ENCODE measurements at regions not wholly inside any gene's neighbourhood (a gene's known extent, or its start where the extent isn't known, plus 50 kb on each side); places are given as distances from the start of the nearest gene placed in this dataset.

DNA sequence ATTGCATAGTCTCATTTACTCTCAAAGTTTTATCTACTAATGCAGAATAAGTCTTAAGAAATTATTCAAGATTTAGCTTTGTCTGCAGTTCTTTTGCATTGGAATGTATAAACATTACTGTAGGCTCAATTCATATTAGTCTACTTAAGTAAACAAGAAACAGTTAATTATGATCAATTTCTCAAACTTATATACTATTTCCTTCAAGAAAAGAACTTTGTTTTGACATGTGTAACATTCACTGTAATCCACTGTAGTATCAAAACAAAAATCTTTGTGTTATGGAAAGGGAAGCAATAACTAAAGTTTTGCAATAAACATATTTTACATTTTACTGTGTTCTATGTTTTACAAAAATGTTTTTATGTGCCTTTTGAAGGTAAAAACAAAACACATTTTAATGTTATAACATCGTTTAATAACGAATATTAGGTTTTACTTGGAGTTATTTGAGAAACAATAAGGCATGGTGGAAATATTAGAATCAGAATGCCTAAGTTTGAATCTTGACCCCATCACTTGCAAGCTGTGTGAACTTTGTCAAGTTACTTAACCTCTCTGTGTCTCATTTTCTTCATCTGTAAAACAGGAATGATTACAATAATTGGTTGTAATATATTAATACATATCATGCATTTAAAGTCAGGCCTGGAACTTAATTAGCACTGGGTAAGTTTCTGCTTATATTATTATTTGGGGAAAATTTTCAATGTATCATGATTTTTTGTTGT, 77.0 kb upstream of the DPH5 start (continued):
- TF ChIP-seq ESRRA (CRISPR knock-in tag; IDR thresholded peaks at IDR 0.05; ENCODE audit: low read depth): no peak
- TF ChIP-seq, protein P1, sequence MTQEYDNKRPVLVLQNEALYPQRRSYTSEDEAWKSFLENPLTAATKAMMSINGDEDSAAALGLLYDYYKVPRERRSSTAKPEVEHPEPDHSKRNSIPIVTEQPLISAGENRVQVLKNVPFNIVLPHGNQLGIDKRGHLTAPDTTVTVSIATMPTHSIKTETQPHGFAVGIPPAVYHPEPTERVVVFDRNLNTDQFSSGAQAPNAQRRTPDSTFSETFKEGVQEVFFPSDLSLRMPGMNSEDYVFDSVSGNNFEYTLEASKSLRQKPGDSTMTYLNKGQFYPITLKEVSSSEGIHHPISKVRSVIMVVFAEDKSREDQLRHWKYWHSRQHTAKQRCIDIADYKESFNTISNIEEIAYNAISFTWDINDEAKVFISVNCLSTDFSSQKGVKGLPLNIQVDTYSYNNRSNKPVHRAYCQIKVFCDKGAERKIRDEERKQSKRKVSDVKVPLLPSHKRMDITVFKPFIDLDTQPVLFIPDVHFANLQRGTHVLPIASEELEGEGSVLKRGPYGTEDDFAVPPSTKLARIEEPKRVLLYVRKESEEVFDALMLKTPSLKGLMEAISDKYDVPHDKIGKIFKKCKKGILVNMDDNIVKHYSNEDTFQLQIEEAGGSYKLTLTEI (CRISPR knock-in tag; conservative IDR thresholded peaks at IDR 0.05): no peak

DNA sequence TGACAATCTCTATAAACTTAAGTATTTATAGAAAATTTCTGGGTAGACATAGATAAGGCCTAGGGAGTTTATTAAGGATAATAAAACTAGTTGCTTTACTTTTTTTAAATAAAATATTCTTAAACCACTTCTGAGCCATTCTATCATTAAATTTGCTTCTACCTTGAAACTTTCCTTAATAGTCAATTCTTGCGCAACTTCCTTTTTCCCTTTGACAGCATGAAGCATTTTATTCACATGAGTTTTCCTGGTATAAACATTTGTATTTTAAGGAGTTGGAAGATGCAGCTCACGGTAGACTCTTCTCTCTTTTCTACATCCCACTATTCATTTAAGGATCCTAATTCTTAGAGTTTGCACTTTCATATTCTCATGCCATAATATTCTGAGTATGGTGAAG, 75.8 kb upstream of the DPH5 start:
- Histone ChIP-seq H3K36me3 (replicated peaks in 1 of 2; ENCODE audit: control insufficient read depth in 1 of 2, insufficient read depth in 2 of 2, low read length in 2 of 2) (no peaks in the 10 kb centered on the region), H3K9me3 (ENCODE audit: low read length) (no peaks in the 10 kb centered on the region), H3K79me2 (ENCODE audit: insufficient read depth, low read length) (no peaks in the 10 kb centered on the region), H3K27ac (ENCODE audit: extremely low read length, insufficient read depth, low read length) (no peak overlapping the region), H3K4me1 (ENCODE audit: insufficient read depth, low read length) (no peaks in the 10 kb centered on the region), H3K27me3 (ENCODE audit: control insufficient read depth in 1 of 2, insufficient read depth in 2 of 2, low read length in 2 of 2) (no peaks in the 10 kb centered on the region), H3K4me3 (replicated peaks in 1 of 3; ENCODE audit: insufficient read depth in 1 of 3, low read depth in 2 of 3, low read length in 3 of 3) (no peak overlapping the region), H3K4me2 (ENCODE audit: low read depth, low read length) (no peak overlapping the region), H3K9ac (ENCODE audit: insufficient read depth, low read depth, low read length) (no peak overlapping the region), H4K20me1 (ENCODE audit: insufficient read depth, low read length) (no peaks in the 10 kb centered on the region), H2AFZ (ENCODE audit: low read length) (no peak overlapping the region)
- BruUV-seq (replicated peaks): no TSS peak
- no peak for ATAC-seq
- POLR2A ChIA-PET: no interaction called here
- no peak for DNase-seq (ENCODE audit: low spot score)
- intact Hi-C loops (cut with micrococcal nuclease; ENCODE audit: unreplicated experiment) (no loop called here), in situ Hi-C loops (cut with HindIII; ENCODE audit: extremely low pct_ligation_motif_present, low pct_unique_long_range_greater_than_20kb) (no loop called here)
- FAIRE-seq: no peak
- WGBS (ENCODE audit: low lambda C conversion rate): 65% methylated on average over 2 of the region's 2 CpGs
- TF ChIP-seq CEBPB (IDR thresholded peaks at IDR 0.05; ENCODE audit: borderline replicate concordance, low read depth, low read length): peak; percentile 85
- 0 out of 2 replicates have a peak, but pooled peaks have one; percentile 16 for TF ChIP-seq CEBPG (CRISPR knock-in tag; IDR thresholded peaks at IDR 0.05)
- TF ChIP-seq, protein P2, sequence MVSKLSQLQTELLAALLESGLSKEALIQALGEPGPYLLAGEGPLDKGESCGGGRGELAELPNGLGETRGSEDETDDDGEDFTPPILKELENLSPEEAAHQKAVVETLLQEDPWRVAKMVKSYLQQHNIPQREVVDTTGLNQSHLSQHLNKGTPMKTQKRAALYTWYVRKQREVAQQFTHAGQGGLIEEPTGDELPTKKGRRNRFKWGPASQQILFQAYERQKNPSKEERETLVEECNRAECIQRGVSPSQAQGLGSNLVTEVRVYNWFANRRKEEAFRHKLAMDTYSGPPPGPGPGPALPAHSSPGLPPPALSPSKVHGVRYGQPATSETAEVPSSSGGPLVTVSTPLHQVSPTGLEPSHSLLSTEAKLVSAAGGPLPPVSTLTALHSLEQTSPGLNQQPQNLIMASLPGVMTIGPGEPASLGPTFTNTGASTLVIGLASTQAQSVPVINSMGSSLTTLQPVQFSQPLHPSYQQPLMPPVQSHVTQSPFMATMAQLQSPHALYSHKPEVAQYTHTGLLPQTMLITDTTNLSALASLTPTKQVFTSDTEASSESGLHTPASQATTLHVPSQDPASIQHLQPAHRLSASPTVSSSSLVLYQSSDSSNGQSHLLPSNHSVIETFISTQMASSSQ (IDR thresholded peaks at IDR 0.05; ENCODE audit: low read depth): no peak
- TF ChIP-seq, protein P2 (CRISPR knock-in tag; IDR thresholded peaks at IDR 0.05; ENCODE audit: borderline replicate concordance): no peak
- CTCF ChIA-PET (ENCODE audit: low intra/inter-chr PET ratio, low total read pairs): no interaction called here

Measured in HepG2 (cell line).